ENCODE measurements at regions not wholly inside any gene's neighbourhood (a gene's known extent, or its start where the extent isn't known, plus 50 kb on each side); places are given as distances from the start of the nearest gene placed in this dataset.

- DNase-seq = no peak
Observed at GRCh38 chr1:101080859-101081258, 55.3 kb upstream of the DPH5 start.

DNA sequence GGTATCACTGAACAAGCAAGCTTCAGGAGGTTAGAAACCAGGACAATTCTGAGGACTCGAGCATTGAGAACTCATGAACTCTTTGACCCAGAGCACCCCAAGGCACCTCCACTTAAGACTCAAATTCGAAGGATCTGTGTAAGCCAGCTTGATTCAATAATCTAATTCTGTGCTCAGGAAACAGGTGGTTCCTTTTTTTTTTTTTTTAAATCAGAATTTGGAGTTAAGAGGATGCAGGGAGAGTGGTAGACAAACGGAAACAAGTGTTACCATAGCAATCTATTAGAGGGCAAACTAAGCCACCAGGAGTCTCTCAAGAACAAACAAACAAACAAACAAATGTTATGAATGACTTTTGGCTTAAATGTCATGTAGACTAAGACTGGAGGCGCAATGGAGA lies 53.8 kb upstream of the DPH5 start:
- no peak for DNase-seq

GRCh38 chr1:101077849-101078248 lies 52.3 kb upstream of the DPH5 start:
- no peak for DNase-seq

DNA sequence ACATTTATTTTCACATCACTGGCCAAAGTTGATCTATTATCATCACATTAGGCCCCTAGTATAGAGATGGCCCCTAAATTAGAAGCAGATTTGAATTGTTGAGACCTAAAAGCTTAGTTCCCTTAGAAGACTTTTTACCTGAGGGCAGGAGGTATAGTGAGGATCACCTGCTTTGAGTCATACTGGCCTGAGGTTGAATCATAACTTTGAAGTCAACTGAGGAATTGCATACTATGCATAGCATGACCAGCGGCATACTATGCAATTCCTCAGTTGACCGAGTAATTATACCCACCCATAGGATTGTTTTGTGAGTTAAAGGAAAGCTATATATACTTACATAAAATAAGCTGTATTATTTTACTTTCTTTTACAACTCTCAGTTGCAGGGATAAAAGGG lies 50.3 kb upstream of the DPH5 start:
- DNase-seq = no peak
